GM12878 (cell line): ENCODE measurements at regions not wholly inside any gene's neighbourhood (a gene's known extent, or its start where the extent isn't known, plus 50 kb on each side); places are given as distances from the start of the nearest gene placed in this dataset.

Source experiments
- ATAC-seq: fragments of 200-7000 bp; cut with Tn5 transposase; 3 replicates; pipeline ENCODE4 v1.9.1; 2020; ENCODE audit warnings: mild to moderate bottlenecking, moderate library complexity
- BruUV-seq: library from RNA; stranded (reverse); fragments of 400-500 nt; replicated peaks from 2 replicates; lab custom pipeline; 2021; lab: Mats Ljungman, UMichigan
- CTCF ChIA-PET: fragments of 300-600 bp; sonication (Branson Sonifier 250); formaldehyde crosslinking; extraction: SDS; loops from one replicate; lab custom pipeline; 2021; ENCODE audit warnings: inconsistent platforms; lab: Yijun Ruan, JAX
- POLR2A ChIA-PET: fragments of 350-600 bp; formaldehyde crosslinking; extraction: SDS; loops from one replicate; lab custom pipeline; 2021; ENCODE audit warnings: inconsistent platforms; lab: Charles Lee
- RAD21 ChIA-PET: fragments of 300-600 bp; sonication (Branson Sonifier 250); formaldehyde crosslinking; loops from one replicate; lab custom pipeline; 2023; ENCODE audit warnings: antibody characterized with exemption; ENCODE audit not compliant: unreplicated experiment; lab: Charles Lee
- SMC1A ChIA-PET: fragments of 300-600 bp; sonication (Branson Sonifier 250); formaldehyde crosslinking; loops from one replicate; lab custom pipeline; 2023; ENCODE audit not compliant: unreplicated experiment, uncharacterized antibody; lab: Charles Lee
- DNase-seq: peaks from one replicate; pipeline ENCODE4 v3.0.0-alpha.2; 2011; ENCODE audit warnings: low read depth, low spot score
- FAIRE-seq: peaks from 3 replicates; lab custom pipeline; 2011; peaks lifted over from hg19 to GRCh38; lab: Jason Lieb, UNC
- H2AFZ ChIP-seq: 2 replicates; pipeline ENCODE4 v1.6.0; 2011; ENCODE audit warnings: low read depth, low read length, control low read depth; ENCODE audit not compliant: control insufficient read depth
- H3K27ac ChIP-seq: 2 replicates; pipeline ENCODE4 v1.5.1; 2011; ENCODE audit warnings: control low read depth; ENCODE audit not compliant: control insufficient read depth, insufficient read depth
- H3K27me3 ChIP-seq, 2 experiments: replicated peaks in 1 of 2; 2 replicates each; pipeline versions ENCODE4 v1.6.0 to v1.6.1; 2011; ENCODE audit warnings: low read length in 1 of 2; ENCODE audit not compliant: control insufficient read depth in 2 of 2, insufficient read depth in 2 of 2
- H3K36me3 ChIP-seq, 2 experiments: 2 replicates each; pipeline ENCODE4 v1.5.1; 2011; ENCODE audit warnings: low read length in 1 of 2; ENCODE audit not compliant: control insufficient read depth in 2 of 2, insufficient read depth in 2 of 2
- H3K4me1 ChIP-seq: 2 replicates; pipeline ENCODE4 v1.6.1; 2011; ENCODE audit warnings: mild to moderate bottlenecking, low read length, moderate library complexity, mixed read lengths; ENCODE audit not compliant: control insufficient read depth, insufficient read depth
- H3K4me2 ChIP-seq: 2 replicates; pipeline ENCODE4 v1.6.0; 2011; ENCODE audit warnings: control low read depth; ENCODE audit not compliant: control insufficient read depth, insufficient read depth
- H3K4me3 ChIP-seq: fragments of 200-600 bp; sonication (generic); 2 replicates; pipeline ENCODE4 v1.5.1; 2016
- H3K79me2 ChIP-seq: 2 replicates; pipeline ENCODE4 v1.6.0; 2011; ENCODE audit warnings: low read length; ENCODE audit not compliant: control insufficient read depth, insufficient read depth
- H3K9ac ChIP-seq: 2 replicates; pipeline ENCODE4 v1.8.0; 2011; ENCODE audit warnings: low read length, control low read depth, mixed read lengths; ENCODE audit not compliant: control insufficient read depth, insufficient read depth
- H3K9me3 ChIP-seq: replicated peaks from 3 replicates; pipeline ENCODE4 v1.5.1; 2011; ENCODE audit warnings: mild to moderate bottlenecking, low read length; ENCODE audit not compliant: control insufficient read depth, insufficient read depth
- H4K20me1 ChIP-seq: 2 replicates; pipeline ENCODE4 v1.6.0; 2011; ENCODE audit not compliant: control insufficient read depth, insufficient read depth
- ATF7 ChIP-seq: fragments of 450-650 bp; IDR thresholded peaks from 2 replicates; pipeline ENCODE4 v1.6.1; 2016; ENCODE audit warnings: low read depth, mild to moderate bottlenecking
- CBX3 ChIP-seq: fragments of 200-600 bp; sonication (generic); IDR thresholded peaks from 2 replicates; pipeline ENCODE4 v1.6.1; 2016; ENCODE audit warnings: low read depth, borderline replicate concordance
- FOS ChIP-seq: IDR thresholded peaks from 3 replicates; pipeline ENCODE4 v1.6.1; 2011; ENCODE audit warnings: borderline replicate concordance; ENCODE audit not compliant: insufficient read length; ENCODE audit errors: extremely low read depth
- FOXK2 ChIP-seq: fragments of 450-650 bp; IDR thresholded peaks from 2 replicates; pipeline ENCODE4 v1.6.1; 2017; ENCODE audit warnings: mild to moderate bottlenecking, moderate library complexity
- FOXM1 ChIP-seq: IDR thresholded peaks from 2 replicates; pipeline ENCODE4 v1.6.1; 2012; ENCODE audit warnings: low read depth, mild to moderate bottlenecking, inconsistent platforms, low read length, moderate library complexity
- HDAC2 ChIP-seq: fragments of 200-600 bp; sonication (generic); IDR thresholded peaks from 2 replicates; pipeline ENCODE4 v1.6.1; 2017
- IKZF1 ChIP-seq: fragments of 450-650 bp; conservative IDR thresholded peaks from 2 replicates; pipeline ENCODE4 v1.6.1; 2017; ENCODE audit warnings: antibody characterized with exemption, mild to moderate bottlenecking
- NBN ChIP-seq: fragments of 450-650 bp; IDR thresholded peaks from 2 replicates; pipeline ENCODE4 v1.6.1; 2016
- NR2C2 ChIP-seq: IDR thresholded peaks from 2 replicates; pipeline ENCODE4 v1.6.1; 2011; ENCODE audit warnings: borderline replicate concordance, low read depth; ENCODE audit not compliant: control insufficient read depth, insufficient read length
- NR2F1 ChIP-seq: fragments of 450-650 bp; conservative IDR thresholded peaks from 2 replicates; pipeline ENCODE4 v1.6.1; 2017; ENCODE audit warnings: mild to moderate bottlenecking
- SIN3A ChIP-seq: IDR thresholded peaks from 2 replicates; pipeline ENCODE4 v1.6.1; 2012; ENCODE audit warnings: low read depth, low read length, improper control_type of control experiment
- SMAD1 ChIP-seq: fragments of 450-650 bp; IDR thresholded peaks from 2 replicates; pipeline ENCODE4 v1.6.1; 2018; ENCODE audit warnings: mild to moderate bottlenecking, low read depth; ENCODE audit not compliant: partially characterized antibody
- SMARCA5 ChIP-seq: fragments of 450-650 bp; IDR thresholded peaks from 2 replicates; pipeline ENCODE4 v1.6.1; 2017; ENCODE audit warnings: mild to moderate bottlenecking
- SP1 ChIP-seq: IDR thresholded peaks from one replicate; pipeline ENCODE4 v1.6.1; 2011; ENCODE audit warnings: low read depth, low read length
- TCF7 ChIP-seq: IDR thresholded peaks from 2 replicates; pipeline ENCODE4 v1.6.1; 2014; ENCODE audit warnings: antibody characterized with exemption, borderline replicate concordance
- YY1 ChIP-seq: IDR thresholded peaks from 2 replicates; pipeline ENCODE4 v1.6.1; 2011; ENCODE audit warnings: low read depth, mild to moderate bottlenecking, low read length
- WGBS: methylation state at CpG from one replicate; pipeline ENCODE4 v1.1.6; 2016; ENCODE audit warnings: low lambda C conversion rate; ENCODE audit not compliant: insufficient replicate concordance, insufficient coverage; ENCODE audit errors: missing lambda C conversion rate; 5-methylcytosine and 5-hydroxymethylcytosine counted together
- in situ Hi-C: fragments of 300-500 bp; cut with MboI; formaldehyde crosslinking; loops from 9 replicates; pipeline ENCODE4 v1.14.3; 2018; ENCODE audit warnings: mixed read lengths
- intact Hi-C: fragments of 100-400 bp; cut with micrococcal nuclease; formaldehyde crosslinking; loops from one replicate; pipeline ENCODE4 v1.14.2; 2022; ENCODE audit not compliant: unreplicated experiment
- TF ChIP-seq, protein P1 (sequence below): IDR thresholded peaks from 2 replicates; pipeline ENCODE4 v1.6.1; 2012; ENCODE audit warnings: low read depth, low read length, improper control_type of control experiment
- TF ChIP-seq, protein P2 (sequence below): fragments of 450-650 bp; IDR thresholded peaks from 2 replicates; pipeline ENCODE4 v1.6.1; 2017; ENCODE audit warnings: borderline replicate concordance

DNA sequence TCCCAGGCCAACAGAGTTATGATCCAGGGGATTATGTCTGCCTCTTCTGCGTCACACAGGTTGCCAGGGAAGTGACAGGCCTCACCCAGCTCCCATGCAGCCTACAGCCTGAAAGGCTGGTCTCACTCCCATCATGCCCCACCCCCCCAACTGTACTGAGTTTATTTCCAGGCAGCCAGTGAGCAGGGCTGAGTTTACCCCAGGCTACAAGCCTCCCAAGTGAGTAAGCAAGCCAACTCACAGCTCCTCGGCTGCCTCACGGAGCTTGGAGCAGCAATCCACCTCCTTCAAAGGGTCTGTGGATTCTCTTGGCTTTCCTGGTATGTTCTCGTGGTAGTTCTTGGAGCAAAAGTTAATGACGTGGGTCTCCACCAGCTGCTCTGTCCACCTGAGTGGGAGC lies 1147.6 kb upstream of the ADGRL4 start:
- DNase-seq = no peak
- BruUV-seq = no TSS peak
- 26% methylated on average over 5 of the region's 5 CpGs for WGBS

DNA sequence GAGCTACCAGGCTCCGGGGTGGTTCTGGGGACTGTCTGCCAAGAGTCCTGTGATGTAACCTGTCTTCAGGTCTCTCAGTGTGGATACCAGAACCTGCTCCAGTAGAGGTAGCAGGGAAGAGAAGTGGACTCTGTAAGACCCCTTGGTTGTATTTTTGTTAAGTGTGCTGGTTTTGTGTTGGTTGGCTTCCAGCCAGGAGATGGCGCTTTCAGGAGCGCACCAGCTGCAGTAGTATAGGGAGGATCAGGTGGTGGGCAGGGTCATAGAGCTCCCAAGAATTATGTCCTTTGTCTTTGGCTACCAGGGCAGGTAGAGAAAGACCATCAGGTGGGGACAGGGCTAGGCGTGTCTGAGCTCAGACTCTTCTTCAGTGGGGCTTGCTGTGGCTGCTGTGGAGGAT lies 1147.2 kb upstream of the ADGRL4 start:
- Histone ChIP-seq H3K9me3 (no peaks in the 10 kb centered on the region), H3K36me3 (no peaks in the 10 kb centered on the region), H2AFZ (no peak overlapping the region), H3K4me2 (no peak overlapping the region), H4K20me1 (no peaks in the 10 kb centered on the region), H3K4me1 (no peaks in the 10 kb centered on the region), H3K79me2 (no peaks in the 10 kb centered on the region), H3K9ac (no peak overlapping the region), H3K27me3 (no peaks in the 10 kb centered on the region), H3K27ac (no peak overlapping the region), H3K4me3 (no peak overlapping the region)
- no TSS peak for BruUV-seq
- DNase-seq (no peak), ATAC-seq (no peak), FAIRE-seq (no peak)
- no peak for TF ChIP-seq IKZF1
- TF ChIP-seq, protein P1, sequence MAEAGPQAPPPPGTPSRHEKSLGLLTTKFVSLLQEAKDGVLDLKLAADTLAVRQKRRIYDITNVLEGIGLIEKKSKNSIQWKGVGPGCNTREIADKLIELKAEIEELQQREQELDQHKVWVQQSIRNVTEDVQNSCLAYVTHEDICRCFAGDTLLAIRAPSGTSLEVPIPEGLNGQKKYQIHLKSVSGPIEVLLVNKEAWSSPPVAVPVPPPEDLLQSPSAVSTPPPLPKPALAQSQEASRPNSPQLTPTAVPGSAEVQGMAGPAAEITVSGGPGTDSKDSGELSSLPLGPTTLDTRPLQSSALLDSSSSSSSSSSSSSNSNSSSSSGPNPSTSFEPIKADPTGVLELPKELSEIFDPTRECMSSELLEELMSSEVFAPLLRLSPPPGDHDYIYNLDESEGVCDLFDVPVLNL = no peak
- TF ChIP-seq TCF7 = no peak
- no peak for TF ChIP-seq SMAD1
- TF ChIP-seq, protein P2, sequence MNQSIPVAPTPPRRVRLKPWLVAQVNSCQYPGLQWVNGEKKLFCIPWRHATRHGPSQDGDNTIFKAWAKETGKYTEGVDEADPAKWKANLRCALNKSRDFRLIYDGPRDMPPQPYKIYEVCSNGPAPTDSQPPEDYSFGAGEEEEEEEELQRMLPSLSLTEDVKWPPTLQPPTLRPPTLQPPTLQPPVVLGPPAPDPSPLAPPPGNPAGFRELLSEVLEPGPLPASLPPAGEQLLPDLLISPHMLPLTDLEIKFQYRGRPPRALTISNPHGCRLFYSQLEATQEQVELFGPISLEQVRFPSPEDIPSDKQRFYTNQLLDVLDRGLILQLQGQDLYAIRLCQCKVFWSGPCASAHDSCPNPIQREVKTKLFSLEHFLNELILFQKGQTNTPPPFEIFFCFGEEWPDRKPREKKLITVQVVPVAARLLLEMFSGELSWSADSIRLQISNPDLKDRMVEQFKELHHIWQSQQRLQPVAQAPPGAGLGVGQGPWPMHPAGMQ = no peak
- TF ChIP-seq HDAC2 = no peak
- TF ChIP-seq FOXK2 = no peak
- no peak for TF ChIP-seq FOXM1
- TF ChIP-seq NBN = no peak
- TF ChIP-seq NR2F1 = no peak
- no peak for TF ChIP-seq SP1
- no peak for TF ChIP-seq SMARCA5
- TF ChIP-seq NR2C2 = no peak
- no peak for TF ChIP-seq SIN3A
- TF ChIP-seq CBX3 = no peak
- no peak for TF ChIP-seq YY1
- WGBS = 32% methylated on average over 4 of the region's 4 CpGs
- SMC1A ChIA-PET = no interaction called here
- RAD21 ChIA-PET = no interaction called here
- intact Hi-C loops (no loop called here), in situ Hi-C loops (no loop called here)
- CTCF ChIA-PET = no interaction called here
- POLR2A ChIA-PET = no interaction called here

More for the DNA sequence above, 1147.6 kb upstream of the ADGRL4 start:
- H2AFZ ChIP-seq = no peak overlapping the region
- no peaks in the 10 kb centered on the region for H3K36me3 ChIP-seq
- no peaks in the 10 kb centered on the region for H3K4me1 ChIP-seq
- in situ Hi-C loops (no loop called here), intact Hi-C loops (no loop called here)
- no peak overlapping the region for H3K27ac ChIP-seq
- H3K9ac ChIP-seq = no peak overlapping the region
- SMC1A ChIA-PET = no interaction called here
- no peaks in the 10 kb centered on the region for H3K27me3 ChIP-seq
- H3K4me3 ChIP-seq = no peak overlapping the region
- RAD21 ChIA-PET = no interaction called here
- CTCF ChIA-PET = no interaction called here
- no peak for FAIRE-seq
- H3K4me2 ChIP-seq = no peak overlapping the region
- no peak for ATAC-seq
- POLR2A ChIA-PET = no interaction called here
- no peak for TF ChIP-seq SP1
- TF ChIP-seq FOS = no peak
- TF ChIP-seq ATF7 = no peak
- TF ChIP-seq, all 136 proteins: peak for 0
- H4K20me1 ChIP-seq = no peaks in the 10 kb centered on the region
- no peaks in the 10 kb centered on the region for H3K79me2 ChIP-seq
- H3K9me3 ChIP-seq = no peaks in the 10 kb centered on the region
